ENCODE measurements at regions not wholly inside any gene's neighbourhood (a gene's known extent, or its start where the extent isn't known, plus 50 kb on each side); places are given as distances from the start of the nearest gene placed in this dataset.

GRCh38 chr10:109191823-109192222, 731.5 kb downstream of the XPNPEP1 start:
- no peak for DNase-seq (ENCODE audit: low spot score)

- no peak for DNase-seq (ENCODE audit: low spot score)
Observed at GRCh38 chr10:109191341-109191740, 732.0 kb downstream of the XPNPEP1 start.

- DNase-seq (ENCODE audit: low spot score) = no peak
Observed at GRCh38 chr10:109187677-109188076, 735.6 kb downstream of the XPNPEP1 start.

- no peak for DNase-seq (ENCODE audit: low spot score)
Observed at GRCh38 chr10:109183366-109183765, 739.9 kb downstream of the XPNPEP1 start.

GRCh38 chr10:109178591-109178990, 744.7 kb downstream of the XPNPEP1 start:
- DNase-seq (ENCODE audit: low spot score) = no peak

- no peak for DNase-seq (ENCODE audit: low spot score)
Observed at GRCh38 chr10:109174526-109174925, 748.8 kb downstream of the XPNPEP1 start.

- no peak for DNase-seq (ENCODE audit: low spot score)
Observed at GRCh38 chr10:109173937-109174336, 749.4 kb downstream of the XPNPEP1 start.

- no peak for DNase-seq (ENCODE audit: low spot score)
Observed at GRCh38 chr10:109173121-109173520, 750.2 kb downstream of the XPNPEP1 start.

GRCh38 chr10:109166935-109167334, 756.4 kb downstream of the XPNPEP1 start:
- DNase-seq (ENCODE audit: low spot score) = no peak

GRCh38 chr10:109159351-109159750, 764.0 kb downstream of the XPNPEP1 start:
- DNase-seq (ENCODE audit: low spot score) = no peak

GRCh38 chr10:109156396-109156795, 766.9 kb downstream of the XPNPEP1 start:
- DNase-seq (ENCODE audit: low spot score) = no peak

GRCh38 chr10:109149666-109150350, 773.5 kb downstream of the XPNPEP1 start:
- DNase-seq (ENCODE audit: low spot score) = no peak

- no peak for DNase-seq (ENCODE audit: low spot score)
Observed at GRCh38 chr10:109127363-109127762, 795.9 kb downstream of the XPNPEP1 start.

- DNase-seq (ENCODE audit: low spot score) = no peak
Observed at GRCh38 chr10:109126541-109126940, 796.8 kb downstream of the XPNPEP1 start.

GRCh38 chr10:109126016-109126415, 797.3 kb downstream of the XPNPEP1 start:
- no peak for DNase-seq (ENCODE audit: low spot score)

- no peak for DNase-seq (ENCODE audit: low spot score)
Observed at GRCh38 chr10:109115179-109115578, 808.1 kb downstream of the XPNPEP1 start.

GRCh38 chr10:109114579-109114978, 808.7 kb downstream of the XPNPEP1 start:
- no peak for DNase-seq (ENCODE audit: low spot score)

- DNase-seq (ENCODE audit: low spot score) = no peak
Observed at GRCh38 chr10:109106604-109107003, 816.7 kb downstream of the XPNPEP1 start.

- no peak for DNase-seq (ENCODE audit: low spot score)
Observed at GRCh38 chr10:109105725-109106124, 817.6 kb downstream of the XPNPEP1 start.

GRCh38 chr10:109104806-109105205, 818.5 kb downstream of the XPNPEP1 start:
- no peak for DNase-seq (ENCODE audit: low spot score)

GRCh38 chr10:109103278-109103677, 820.0 kb downstream of the XPNPEP1 start:
- no peak for DNase-seq (ENCODE audit: low spot score)

GRCh38 chr10:109089779-109090178, 833.5 kb downstream of the XPNPEP1 start:
- no peak for DNase-seq (ENCODE audit: low spot score)

GRCh38 chr10:109071539-109071938, 851.8 kb downstream of the XPNPEP1 start:
- no peak for DNase-seq (ENCODE audit: low spot score)

GRCh38 chr10:109070492-109070891, 852.8 kb downstream of the XPNPEP1 start:
- DNase-seq (ENCODE audit: low spot score) = no peak

Data from left forelimb (tissue), 1 donor.